ENCODE measurements at regions not wholly inside any gene's neighbourhood (a gene's known extent, or its start where the extent isn't known, plus 50 kb on each side); places are given as distances from the start of the nearest gene placed in this dataset.

GRCh38 chr1:55529017-55529416 lies 313.9 kb upstream of the USP24 start:
- H3K23ac ChIP-seq (ENCODE audit: insufficient read length, low read depth, low read length) = no peak overlapping the region
- H3K4me1 ChIP-seq (ENCODE audit: insufficient read depth, low read length) = no peaks in the 10 kb centered on the region
- H3K14ac ChIP-seq (ENCODE audit: insufficient read depth, low read length) = no peak overlapping the region
- H3K56ac ChIP-seq (ENCODE audit: insufficient read length, low read depth, low read length) = no peak overlapping the region
- DNase-seq = no peak
- no peak overlapping the region for H3K27ac ChIP-seq (ENCODE audit: insufficient read length, low read depth, low read length)
- H4K5ac ChIP-seq (ENCODE audit: insufficient read length, low read depth, low read length) = no peak overlapping the region
- no peak overlapping the region for H3K18ac ChIP-seq (ENCODE audit: insufficient read length, low read depth, low read length)
- no peak overlapping the region for H2BK20ac ChIP-seq (ENCODE audit: low read depth, low read length, poor library complexity, severe bottlenecking)
- no peak for TF ChIP-seq CTCF (conservative IDR thresholded peaks at IDR 0.05)
- WGBS (ENCODE audit: extremely low coverage, insufficient read length, low lambda C conversion rate) = no CpG with 5 or more reads among the region's 4 CpGs
- H4K8ac ChIP-seq (replicated peaks; ENCODE audit: insufficient read length, low read depth, low read length) = no peak overlapping the region
- H2BK12ac ChIP-seq (ENCODE audit: insufficient read length, low read depth, low read length) = no peak overlapping the region
- H2AFZ ChIP-seq (ENCODE audit: low read length) = no peak overlapping the region
- Mint-ChIP-seq H3K36me3 (ENCODE audit: insufficient read depth in 1 of 3, low read depth in 3 of 3) (no peaks in the 10 kb centered on the region), H3K9me3 (no peaks in the 10 kb centered on the region), H3K27me3 (ENCODE audit: low read depth) (peaks cover 71% of the 10 kb centered on the region), H3K4me3 (no peak overlapping the region), H3K27ac (no peak overlapping the region), H3K4me1 (peaks cover 16 to 19% of the 10 kb centered on the region in 2 experiments)
- H2AK5ac ChIP-seq (ENCODE audit: insufficient read length, low read length) = no peak overlapping the region
- H3K9ac ChIP-seq (ENCODE audit: extremely low read depth, insufficient read length, low read length) = no peak overlapping the region
- no peak overlapping the region for H2BK15ac ChIP-seq (ENCODE audit: low read depth, low read length)
- no peak overlapping the region for H2BK120ac ChIP-seq (ENCODE audit: low read depth, low read length, poor library complexity, severe bottlenecking)
- H3K79me1 ChIP-seq (ENCODE audit: insufficient read depth, low read depth, low read length, poor library complexity, severe bottlenecking) = no peaks in the 10 kb centered on the region
- no peaks in the 10 kb centered on the region for H3K9me3 ChIP-seq (ENCODE audit: control insufficient read depth, low read depth, low read length)
- no peak overlapping the region for H3K4me2 ChIP-seq (ENCODE audit: insufficient read depth, insufficient read length, low read length)
- no peaks in the 10 kb centered on the region for H3K27me3 ChIP-seq (ENCODE audit: insufficient read depth, low read length)
- no peak overlapping the region for H3K4ac ChIP-seq (ENCODE audit: low read depth, low read length)
- no peak overlapping the region for H3T11ph ChIP-seq (ENCODE audit: low read length)
- H3K79me2 ChIP-seq (ENCODE audit: insufficient read depth, low read length) = no peaks in the 10 kb centered on the region
- H4K20me1 ChIP-seq (ENCODE audit: control insufficient read depth, insufficient read depth, insufficient read length) = no peaks in the 10 kb centered on the region
- H2BK5ac ChIP-seq (ENCODE audit: insufficient read length, low read length) = no peak overlapping the region
- H3K23me2 ChIP-seq (ENCODE audit: insufficient read length, low read depth, low read length, poor library complexity, severe bottlenecking) = no peaks in the 10 kb centered on the region
- H4K91ac ChIP-seq (ENCODE audit: insufficient read length, low read depth, low read length) = no peak overlapping the region

Measured in H9 (cell line).